WTC11 (cell line): ENCODE measurements at regions not wholly inside any gene's neighbourhood (a gene's known extent, or its start where the extent isn't known, plus 50 kb on each side); places are given as distances from the start of the nearest gene placed in this dataset.
A peak's percentile ranks its signal among the peaks of the same experiment; 100 is the strongest.

Source experiments
- ATAC-seq: fragments of 200-7000 bp; cut with Tn5 transposase; 2 replicates; pipeline ENCODE4 v1.10.0; 2021; ENCODE audit warnings: mild to moderate bottlenecking, moderate library complexity
- CTCF ChIA-PET: fragments of 300-600 bp; sonication (Branson Sonifier 250); formaldehyde crosslinking; loops from one replicate; lab custom pipeline; 2021; ENCODE audit warnings: antibody characterized with exemption; lab: Charles Lee
- POLR2A ChIA-PET: fragments of 350-600 bp; sonication (Branson Sonifier 250); formaldehyde crosslinking; loops from one replicate; lab custom pipeline; 2021; ENCODE audit warnings: antibody characterized with exemption; lab: Charles Lee
- DNase-seq: peaks from one replicate; pipeline ENCODE4 v3.0.0; 2021; ENCODE audit warnings: low spot score
- H3K27ac Mint-ChIP-seq: 2 replicates; pipeline ENCODE4 v1.8.0; 2021; ENCODE audit warnings: mixed read lengths
- H3K27me3 Mint-ChIP-seq: 2 replicates; pipeline ENCODE4 v1.8.0; 2021; ENCODE audit warnings: low read depth, mild to moderate bottlenecking, moderate library complexity, mixed read lengths
- H3K36me3 Mint-ChIP-seq: 2 replicates; pipeline ENCODE4 v1.8.0; 2021; ENCODE audit warnings: mixed read lengths
- H3K4me1 Mint-ChIP-seq: 2 replicates; pipeline ENCODE4 v1.8.0; 2022; ENCODE audit warnings: mixed read lengths
- H3K4me3 Mint-ChIP-seq: 2 replicates; pipeline ENCODE4 v1.8.0; 2021; ENCODE audit warnings: mild to moderate bottlenecking, moderate library complexity, mixed read lengths
- H3K9me3 Mint-ChIP-seq: 2 replicates; pipeline ENCODE4 v1.8.0; 2021; ENCODE audit warnings: mixed read lengths
- CREB1 ChIP-seq: sonication (generic); formaldehyde crosslinking; IDR thresholded peaks from 2 replicates; pipeline ENCODE4 v1.8.0; 2023; ENCODE audit warnings: mild to moderate bottlenecking, missing genetic modification reagents
- ESRRA ChIP-seq: sonication (generic); formaldehyde crosslinking; IDR thresholded peaks from 2 replicates; pipeline ENCODE4 v1.8.1; 2022; ENCODE audit warnings: mild to moderate bottlenecking, missing genetic modification reagents, borderline replicate concordance
- ETV6 ChIP-seq: sonication (generic); formaldehyde crosslinking; IDR thresholded peaks from 2 replicates; pipeline ENCODE4 v1.8.1; 2022; ENCODE audit warnings: mild to moderate bottlenecking, missing genetic modification reagents
- FOXK1 ChIP-seq: sonication (generic); formaldehyde crosslinking; IDR thresholded peaks from 2 replicates; pipeline ENCODE4 v1.8.0; 2022; ENCODE audit warnings: mild to moderate bottlenecking, moderate library complexity, missing genetic modification reagents
- HMGA2 ChIP-seq: fragments of 250-450 bp; sonication (Bioruptor Pico); IDR thresholded peaks from 2 replicates; pipeline ENCODE4 v1.4.0; 2021; ENCODE audit warnings: mild to moderate bottlenecking, moderate library complexity
- JAZF1 ChIP-seq: fragments of 250-450 bp; sonication (Bioruptor Pico); IDR thresholded peaks from 2 replicates; pipeline ENCODE4 v1.9.0; 2021; ENCODE audit warnings: moderate library complexity, mild to moderate bottlenecking, inconsistent platforms
- SMAD4 ChIP-seq: sonication (generic); formaldehyde crosslinking; IDR thresholded peaks from 2 replicates; pipeline ENCODE4 v1.8.0; 2022; ENCODE audit warnings: mild to moderate bottlenecking, missing genetic modification reagents
- TEAD1 ChIP-seq: sonication (generic); formaldehyde crosslinking; IDR thresholded peaks from 2 replicates; pipeline ENCODE4 v1.8.0; 2022; ENCODE audit warnings: mild to moderate bottlenecking, missing genetic modification reagents
- TEAD4 ChIP-seq: sonication (generic); formaldehyde crosslinking; IDR thresholded peaks from 2 replicates; pipeline ENCODE4 v1.8.0; 2022; ENCODE audit warnings: mild to moderate bottlenecking, missing genetic modification reagents
- TP53 ChIP-seq: sonication (generic); formaldehyde crosslinking; IDR thresholded peaks from 2 replicates; pipeline ENCODE4 v1.8.1; 2023; ENCODE audit warnings: mild to moderate bottlenecking, missing genetic modification reagents
- ZNF232 ChIP-seq: sonication (generic); formaldehyde crosslinking; IDR thresholded peaks from 2 replicates; pipeline ENCODE4 v1.8.0; 2022; ENCODE audit warnings: mild to moderate bottlenecking, missing genetic modification reagents
- ZNF263 ChIP-seq: sonication (generic); formaldehyde crosslinking; IDR thresholded peaks from 2 replicates; pipeline ENCODE4 v1.8.1; 2022; ENCODE audit warnings: low read depth, mild to moderate bottlenecking, moderate library complexity, missing genetic modification reagents
- TF ChIP-seq, protein P1 (sequence below): sonication (generic); formaldehyde crosslinking; IDR thresholded peaks from 2 replicates; pipeline ENCODE4 v1.8.0; 2022; ENCODE audit warnings: mild to moderate bottlenecking, missing genetic modification reagents
- TF ChIP-seq, protein P2 (sequence below): fragments of 250-450 bp; sonication (Bioruptor Pico); IDR thresholded peaks from 2 replicates; pipeline ENCODE4 v1.9.0; 2021; ENCODE audit warnings: moderate library complexity, mild to moderate bottlenecking, inconsistent platforms, borderline replicate concordance
- TF ChIP-seq, protein P3 (sequence below): fragments of 250-450 bp; sonication (Bioruptor Pico); IDR thresholded peaks from 2 replicates; pipeline ENCODE4 v1.9.0; 2021; ENCODE audit warnings: mild to moderate bottlenecking, borderline replicate concordance
- TF ChIP-seq, protein P4 (sequence below): fragments of 250-450 bp; sonication (Bioruptor Pico); IDR thresholded peaks from 2 replicates; pipeline ENCODE4 v1.8.0; 2021; ENCODE audit warnings: mild to moderate bottlenecking
- TF ChIP-seq, protein P5 (sequence below): sonication (generic); formaldehyde crosslinking; IDR thresholded peaks from 2 replicates; pipeline ENCODE4 v1.8.1; 2023; ENCODE audit warnings: mild to moderate bottlenecking, missing genetic modification reagents, borderline replicate concordance
- TF ChIP-seq, protein P6 (sequence below): sonication (generic); formaldehyde crosslinking; IDR thresholded peaks from 2 replicates; pipeline ENCODE4 v1.8.0; 2023; ENCODE audit warnings: missing genetic modification reagents

DNA sequence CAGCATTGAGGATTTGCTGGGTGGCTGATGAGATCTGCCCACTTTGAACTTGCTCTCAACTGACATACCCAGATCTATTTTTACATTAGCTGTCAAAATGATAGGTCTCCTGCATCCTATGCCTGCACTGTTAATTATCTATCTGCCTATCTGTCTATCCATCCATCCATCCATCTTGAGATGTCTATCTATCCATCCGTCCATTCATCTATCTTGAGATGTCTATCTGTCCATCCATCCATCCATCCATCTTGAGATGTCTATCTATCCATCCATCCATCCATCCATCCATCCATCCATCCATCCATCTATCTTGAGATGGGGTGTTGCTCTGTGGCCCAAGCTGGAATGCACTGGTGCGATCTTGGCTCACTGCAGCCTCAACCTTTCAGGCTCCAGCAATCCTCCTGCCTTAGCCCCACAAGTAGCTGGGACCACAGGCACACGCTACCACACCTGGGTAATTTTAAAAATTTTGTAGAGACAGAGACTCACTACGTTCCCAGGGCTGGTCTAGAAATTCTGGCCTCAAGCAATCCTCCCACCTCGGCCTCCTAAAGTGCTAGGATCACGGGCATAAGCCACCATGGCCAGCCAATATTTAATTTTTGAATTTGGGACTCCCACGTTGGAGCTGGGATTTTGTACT, 159.4 kb upstream of the NSMCE3 start:
- peaks cover 20% of the 10 kb centered on the region for H3K9me3 Mint-ChIP-seq
- no peak overlapping the region for H3K27ac Mint-ChIP-seq
- no peaks in the 10 kb centered on the region for H3K27me3 Mint-ChIP-seq
- no peak overlapping the region for H3K4me3 Mint-ChIP-seq
- ATAC-seq: no peak
- POLR2A ChIA-PET: no interaction called here
- peaks cover 13% of the 10 kb centered on the region for H3K4me1 Mint-ChIP-seq
- no peak for TF ChIP-seq ESRRA (CRISPR knock-in tag)
- TF ChIP-seq, protein P1, sequence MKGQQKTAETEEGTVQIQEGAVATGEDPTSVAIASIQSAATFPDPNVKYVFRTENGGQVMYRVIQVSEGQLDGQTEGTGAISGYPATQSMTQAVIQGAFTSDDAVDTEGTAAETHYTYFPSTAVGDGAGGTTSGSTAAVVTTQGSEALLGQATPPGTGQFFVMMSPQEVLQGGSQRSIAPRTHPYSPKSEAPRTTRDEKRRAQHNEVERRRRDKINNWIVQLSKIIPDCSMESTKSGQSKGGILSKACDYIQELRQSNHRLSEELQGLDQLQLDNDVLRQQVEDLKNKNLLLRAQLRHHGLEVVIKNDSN: no peak
- TF ChIP-seq, protein P2, sequence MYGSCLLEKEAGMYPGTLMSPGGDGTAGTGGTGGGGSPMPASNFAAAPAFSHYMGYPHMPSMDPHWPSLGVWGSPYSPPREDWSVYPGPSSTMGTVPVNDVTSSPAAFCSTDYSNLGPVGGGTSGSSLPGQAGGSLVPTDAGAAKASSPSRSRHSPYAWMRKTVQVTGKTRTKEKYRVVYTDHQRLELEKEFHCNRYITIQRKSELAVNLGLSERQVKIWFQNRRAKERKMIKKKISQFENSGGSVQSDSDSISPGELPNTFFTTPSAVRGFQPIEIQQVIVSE (CRISPR knock-in tag): no peak
- no peak for TF ChIP-seq ZNF232 (CRISPR knock-in tag)
- TF ChIP-seq TEAD1 (CRISPR knock-in tag): no peak
- TF ChIP-seq CREB1 (CRISPR knock-in tag): no peak
- TF ChIP-seq, protein P3, sequence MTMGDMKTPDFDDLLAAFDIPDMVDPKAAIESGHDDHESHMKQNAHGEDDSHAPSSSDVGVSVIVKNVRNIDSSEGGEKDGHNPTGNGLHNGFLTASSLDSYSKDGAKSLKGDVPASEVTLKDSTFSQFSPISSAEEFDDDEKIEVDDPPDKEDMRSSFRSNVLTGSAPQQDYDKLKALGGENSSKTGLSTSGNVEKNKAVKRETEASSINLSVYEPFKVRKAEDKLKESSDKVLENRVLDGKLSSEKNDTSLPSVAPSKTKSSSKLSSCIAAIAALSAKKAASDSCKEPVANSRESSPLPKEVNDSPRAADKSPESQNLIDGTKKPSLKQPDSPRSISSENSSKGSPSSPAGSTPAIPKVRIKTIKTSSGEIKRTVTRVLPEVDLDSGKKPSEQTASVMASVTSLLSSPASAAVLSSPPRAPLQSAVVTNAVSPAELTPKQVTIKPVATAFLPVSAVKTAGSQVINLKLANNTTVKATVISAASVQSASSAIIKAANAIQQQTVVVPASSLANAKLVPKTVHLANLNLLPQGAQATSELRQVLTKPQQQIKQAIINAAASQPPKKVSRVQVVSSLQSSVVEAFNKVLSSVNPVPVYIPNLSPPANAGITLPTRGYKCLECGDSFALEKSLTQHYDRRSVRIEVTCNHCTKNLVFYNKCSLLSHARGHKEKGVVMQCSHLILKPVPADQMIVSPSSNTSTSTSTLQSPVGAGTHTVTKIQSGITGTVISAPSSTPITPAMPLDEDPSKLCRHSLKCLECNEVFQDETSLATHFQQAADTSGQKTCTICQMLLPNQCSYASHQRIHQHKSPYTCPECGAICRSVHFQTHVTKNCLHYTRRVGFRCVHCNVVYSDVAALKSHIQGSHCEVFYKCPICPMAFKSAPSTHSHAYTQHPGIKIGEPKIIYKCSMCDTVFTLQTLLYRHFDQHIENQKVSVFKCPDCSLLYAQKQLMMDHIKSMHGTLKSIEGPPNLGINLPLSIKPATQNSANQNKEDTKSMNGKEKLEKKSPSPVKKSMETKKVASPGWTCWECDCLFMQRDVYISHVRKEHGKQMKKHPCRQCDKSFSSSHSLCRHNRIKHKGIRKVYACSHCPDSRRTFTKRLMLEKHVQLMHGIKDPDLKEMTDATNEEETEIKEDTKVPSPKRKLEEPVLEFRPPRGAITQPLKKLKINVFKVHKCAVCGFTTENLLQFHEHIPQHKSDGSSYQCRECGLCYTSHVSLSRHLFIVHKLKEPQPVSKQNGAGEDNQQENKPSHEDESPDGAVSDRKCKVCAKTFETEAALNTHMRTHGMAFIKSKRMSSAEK (CRISPR knock-in tag): no peak
- TF ChIP-seq, protein P4, sequence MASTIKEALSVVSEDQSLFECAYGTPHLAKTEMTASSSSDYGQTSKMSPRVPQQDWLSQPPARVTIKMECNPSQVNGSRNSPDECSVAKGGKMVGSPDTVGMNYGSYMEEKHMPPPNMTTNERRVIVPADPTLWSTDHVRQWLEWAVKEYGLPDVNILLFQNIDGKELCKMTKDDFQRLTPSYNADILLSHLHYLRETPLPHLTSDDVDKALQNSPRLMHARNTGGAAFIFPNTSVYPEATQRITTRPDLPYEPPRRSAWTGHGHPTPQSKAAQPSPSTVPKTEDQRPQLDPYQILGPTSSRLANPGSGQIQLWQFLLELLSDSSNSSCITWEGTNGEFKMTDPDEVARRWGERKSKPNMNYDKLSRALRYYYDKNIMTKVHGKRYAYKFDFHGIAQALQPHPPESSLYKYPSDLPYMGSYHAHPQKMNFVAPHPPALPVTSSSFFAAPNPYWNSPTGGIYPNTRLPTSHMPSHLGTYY (CRISPR knock-in tag): no peak
- TF ChIP-seq JAZF1: no peak
- no peak for TF ChIP-seq TP53 (CRISPR knock-in tag)
- no peak for TF ChIP-seq FOXK1
- TF ChIP-seq ZNF263 (CRISPR knock-in tag): no peak
- TF ChIP-seq, all 79 proteins: peak for 0
- DNase-seq: no peak
- CTCF ChIA-PET: interaction anchor here (1.5 kb wide), 1 partner anchor 289 kb away, joined by 3 read pairs; no protein-coding TSS in a partner anchor
- peaks cover 10% of the 10 kb centered on the region for H3K36me3 Mint-ChIP-seq

DNA sequence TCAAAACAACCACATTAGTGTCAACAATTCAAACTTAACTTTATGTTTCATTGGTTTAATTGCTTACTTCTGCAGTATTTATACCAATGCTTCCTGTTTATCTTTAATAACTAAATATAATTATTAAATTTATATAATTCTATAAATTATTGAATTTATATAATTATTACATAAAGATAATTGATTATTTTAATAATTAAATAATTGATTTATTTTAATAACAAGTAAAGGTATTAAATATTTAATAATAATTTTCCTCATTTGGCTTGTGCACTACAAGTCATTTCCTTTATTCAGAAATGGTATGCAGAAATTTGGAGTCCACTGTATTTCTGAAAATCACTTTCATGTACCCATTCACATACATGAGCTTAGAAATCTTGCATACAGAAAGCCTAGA, 156.2 kb upstream of the NSMCE3 start:
- H3K36me3 Mint-ChIP-seq: peaks cover 10% of the 10 kb centered on the region
- ATAC-seq: no peak
- POLR2A ChIA-PET: no interaction called here
- no peak for TF ChIP-seq SMAD4 (CRISPR knock-in tag)
- no peak for TF ChIP-seq FOXK1
- TF ChIP-seq TEAD4 (CRISPR knock-in tag): no peak
- TF ChIP-seq, protein P1: no peak
- no peak for TF ChIP-seq ETV6 (CRISPR knock-in tag)
- TF ChIP-seq, protein P5, sequence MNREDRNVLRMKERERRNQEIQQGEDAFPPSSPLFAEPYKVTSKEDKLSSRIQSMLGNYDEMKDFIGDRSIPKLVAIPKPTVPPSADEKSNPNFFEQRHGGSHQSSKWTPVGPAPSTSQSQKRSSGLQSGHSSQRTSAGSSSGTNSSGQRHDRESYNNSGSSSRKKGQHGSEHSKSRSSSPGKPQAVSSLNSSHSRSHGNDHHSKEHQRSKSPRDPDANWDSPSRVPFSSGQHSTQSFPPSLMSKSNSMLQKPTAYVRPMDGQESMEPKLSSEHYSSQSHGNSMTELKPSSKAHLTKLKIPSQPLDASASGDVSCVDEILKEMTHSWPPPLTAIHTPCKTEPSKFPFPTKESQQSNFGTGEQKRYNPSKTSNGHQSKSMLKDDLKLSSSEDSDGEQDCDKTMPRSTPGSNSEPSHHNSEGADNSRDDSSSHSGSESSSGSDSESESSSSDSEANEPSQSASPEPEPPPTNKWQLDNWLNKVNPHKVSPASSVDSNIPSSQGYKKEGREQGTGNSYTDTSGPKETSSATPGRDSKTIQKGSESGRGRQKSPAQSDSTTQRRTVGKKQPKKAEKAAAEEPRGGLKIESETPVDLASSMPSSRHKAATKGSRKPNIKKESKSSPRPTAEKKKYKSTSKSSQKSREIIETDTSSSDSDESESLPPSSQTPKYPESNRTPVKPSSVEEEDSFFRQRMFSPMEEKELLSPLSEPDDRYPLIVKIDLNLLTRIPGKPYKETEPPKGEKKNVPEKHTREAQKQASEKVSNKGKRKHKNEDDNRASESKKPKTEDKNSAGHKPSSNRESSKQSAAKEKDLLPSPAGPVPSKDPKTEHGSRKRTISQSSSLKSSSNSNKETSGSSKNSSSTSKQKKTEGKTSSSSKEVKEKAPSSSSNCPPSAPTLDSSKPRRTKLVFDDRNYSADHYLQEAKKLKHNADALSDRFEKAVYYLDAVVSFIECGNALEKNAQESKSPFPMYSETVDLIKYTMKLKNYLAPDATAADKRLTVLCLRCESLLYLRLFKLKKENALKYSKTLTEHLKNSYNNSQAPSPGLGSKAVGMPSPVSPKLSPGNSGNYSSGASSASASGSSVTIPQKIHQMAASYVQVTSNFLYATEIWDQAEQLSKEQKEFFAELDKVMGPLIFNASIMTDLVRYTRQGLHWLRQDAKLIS (CRISPR knock-in tag): no peak
- TF ChIP-seq, protein P6, sequence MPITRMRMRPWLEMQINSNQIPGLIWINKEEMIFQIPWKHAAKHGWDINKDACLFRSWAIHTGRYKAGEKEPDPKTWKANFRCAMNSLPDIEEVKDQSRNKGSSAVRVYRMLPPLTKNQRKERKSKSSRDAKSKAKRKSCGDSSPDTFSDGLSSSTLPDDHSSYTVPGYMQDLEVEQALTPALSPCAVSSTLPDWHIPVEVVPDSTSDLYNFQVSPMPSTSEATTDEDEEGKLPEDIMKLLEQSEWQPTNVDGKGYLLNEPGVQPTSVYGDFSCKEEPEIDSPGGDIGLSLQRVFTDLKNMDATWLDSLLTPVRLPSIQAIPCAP (CRISPR knock-in tag): no peak
- TF ChIP-seq HMGA2: peak; percentile 99
- H3K27me3 Mint-ChIP-seq: no peaks in the 10 kb centered on the region
- no peak for DNase-seq
- peaks cover under 1% of the 10 kb centered on the region; the same call in 1 of the 2 replicates for H3K4me1 Mint-ChIP-seq
- no peak overlapping the region for H3K4me3 Mint-ChIP-seq
- peaks cover 20% of the 10 kb centered on the region for H3K9me3 Mint-ChIP-seq
- CTCF ChIA-PET: no interaction called here
- H3K27ac Mint-ChIP-seq: no peak overlapping the region
